Neural cell (in vitro differentiated cells): ENCODE measurements at regions not wholly inside any gene's neighbourhood (a gene's known extent, or its start where the extent isn't known, plus 50 kb on each side); places are given as distances from the start of the nearest gene placed in this dataset.

Experiments used
- H2AFZ ChIP-seq: fragments of 200-600, 300-800 bp; sonication (generic), shearing (Covaris generic); 2 replicates; pipeline ENCODE4 v1.6.0; 2014; ENCODE audit warnings: low read depth, mild to moderate bottlenecking, antibody characterized with exemption, low read length, moderate library complexity
- H3F3A ChIP-seq: fragments of 200-600 bp; shearing (Covaris generic); 2 replicates; pipeline ENCODE4 v1.6.1; 2016; ENCODE audit warnings: mild to moderate bottlenecking, moderate library complexity, mixed read lengths, antibody characterized with exemption, low read length; ENCODE audit not compliant: insufficient read depth, poor library complexity, severe bottlenecking
- H3K27ac ChIP-seq: fragments of 200-600, 300-800 bp; sonication (generic), shearing (Covaris generic); 2 replicates; pipeline ENCODE4 v1.5.1; 2014; ENCODE audit warnings: mild to moderate bottlenecking, low read length, moderate library complexity
- H3K27me3 ChIP-seq: fragments of 300-800, 200-600 bp; sonication (generic), shearing (Covaris generic); 2 replicates; pipeline ENCODE4 v1.6.0; 2014; ENCODE audit warnings: mild to moderate bottlenecking, low read depth, low read length, moderate library complexity; ENCODE audit not compliant: insufficient read depth
- H3K36me3 ChIP-seq: fragments of 300-800, 200-600 bp; sonication (generic), shearing (Covaris generic); 2 replicates; pipeline ENCODE4 v1.5.1; 2014; ENCODE audit warnings: mild to moderate bottlenecking, antibody characterized with exemption, low read length, moderate library complexity; ENCODE audit not compliant: insufficient read depth
- H3K4me2 ChIP-seq: fragments of 300-800, 200-600 bp; sonication (generic), shearing (Covaris generic); 2 replicates; pipeline ENCODE4 v1.6.0; 2014; ENCODE audit warnings: mild to moderate bottlenecking, low read length
- H3K4me3 ChIP-seq: fragments of 300-800, 200-600 bp; sonication (generic), shearing (Covaris generic); 2 replicates; pipeline ENCODE4 v1.5.1; 2014; ENCODE audit warnings: mild to moderate bottlenecking, low read length, moderate library complexity
- H3K79me2 ChIP-seq: fragments of 200-600 bp; shearing (Covaris generic); replicated peaks from 2 replicates; pipeline ENCODE4 v1.6.0; 2014; ENCODE audit warnings: mild to moderate bottlenecking, low read length, moderate library complexity; ENCODE audit not compliant: insufficient read depth
- H3K9ac ChIP-seq: fragments of 300-800, 200-600 bp; sonication (generic), shearing (Covaris generic); 2 replicates; pipeline ENCODE4 v1.6.1; 2016; ENCODE audit warnings: mild to moderate bottlenecking, low read length, mixed read lengths
- H3K9me2 ChIP-seq: fragments of 200-600 bp; shearing (Covaris generic); 2 replicates; pipeline ENCODE4 v1.6.1; 2016; ENCODE audit warnings: mild to moderate bottlenecking, low read length, mixed read lengths; ENCODE audit not compliant: insufficient read depth
- H3K9me3 ChIP-seq: fragments of 200-600, 300-800 bp; sonication (generic), shearing (Covaris generic); 2 replicates; pipeline ENCODE4 v1.6.1; 2016; ENCODE audit warnings: mild to moderate bottlenecking, mixed run types, low read length, moderate library complexity, mixed read lengths
- H4K20me1 ChIP-seq: fragments of 200-600 bp; shearing (Covaris generic); 2 replicates; pipeline ENCODE4 v1.6.1; 2016; ENCODE audit warnings: mild to moderate bottlenecking, mixed run types; ENCODE audit not compliant: insufficient read depth
- CTCF ChIP-seq: fragments of 450-650 bp; IDR thresholded peaks from 2 replicates; pipeline ENCODE4 v1.5.1; 2014; ENCODE audit warnings: antibody characterized with exemption, mild to moderate bottlenecking, moderate library complexity; ENCODE audit not compliant: poor library complexity, severe bottlenecking
- EP300 ChIP-seq: fragments of 450-650 bp; conservative IDR thresholded peaks from 2 replicates; pipeline ENCODE4 v1.6.1; 2014; ENCODE audit warnings: antibody characterized with exemption, mild to moderate bottlenecking, moderate library complexity; ENCODE audit not compliant: poor library complexity, severe bottlenecking
- EZH2 ChIP-seq: fragments of 200-600, 300-800 bp; shearing (Covaris generic), sonication (generic); IDR thresholded peaks from 2 replicates; pipeline ENCODE4 v1.6.1; 2014; ENCODE audit warnings: antibody characterized with exemption, low read length, borderline replicate concordance, mild to moderate bottlenecking; ENCODE audit not compliant: insufficient read depth, poor library complexity, severe bottlenecking
- MXI1 ChIP-seq: fragments of 450-650 bp; conservative IDR thresholded peaks from 2 replicates; pipeline ENCODE4 v1.6.1; 2014; ENCODE audit warnings: antibody characterized with exemption, mild to moderate bottlenecking; ENCODE audit not compliant: poor library complexity, severe bottlenecking
- POLR2AphosphoS5 ChIP-seq: IDR thresholded peaks from 2 replicates; pipeline ENCODE4 v1.6.1; 2012
- RAD21 ChIP-seq: fragments of 450-650 bp; conservative IDR thresholded peaks from 2 replicates; pipeline ENCODE4 v1.6.1; 2014; ENCODE audit warnings: antibody characterized with exemption, mild to moderate bottlenecking, moderate library complexity
- REST ChIP-seq: IDR thresholded peaks from 2 replicates; pipeline ENCODE4 v1.6.1; 2012; ENCODE audit warnings: borderline replicate concordance
- SMC3 ChIP-seq: fragments of 450-650 bp; conservative IDR thresholded peaks from 2 replicates; pipeline ENCODE4 v1.6.1; 2014; ENCODE audit warnings: antibody characterized with exemption, mild to moderate bottlenecking, moderate library complexity; ENCODE audit not compliant: poor library complexity
- TAF1 ChIP-seq: IDR thresholded peaks from 2 replicates; pipeline ENCODE4 v1.6.1; 2012; ENCODE audit warnings: low read depth

GRCh38 chr6:43995137-43995536, 132.1 kb downstream of the MRPL14 start:
- no peak overlapping the region for H3K27ac ChIP-seq
- H3K4me2 ChIP-seq, result no peak overlapping the region
- no peaks in the 10 kb centered on the region for H3K9me3 ChIP-seq
- no peaks in the 10 kb centered on the region for H3K27me3 ChIP-seq
- H3K4me3 ChIP-seq, result no peak overlapping the region
- no peaks in the 10 kb centered on the region for H3K79me2 ChIP-seq
- no peaks in the 10 kb centered on the region for H4K20me1 ChIP-seq
- no peaks in the 10 kb centered on the region for H3K9me2 ChIP-seq
- no peaks in the 10 kb centered on the region for H3K36me3 ChIP-seq
- H3F3A ChIP-seq, result no peaks in the 10 kb centered on the region
- no peak overlapping the region for H2AFZ ChIP-seq
- no peak overlapping the region for H3K9ac ChIP-seq
- TF ChIP-seq SMC3, result no peak
- TF ChIP-seq EP300, result no peak

GRCh38 chr6:43993881-43994523, 133.2 kb downstream of the MRPL14 start:
- no peak overlapping the region for H3K27ac ChIP-seq
- no peaks in the 10 kb centered on the region for H3K36me3 ChIP-seq
- no peaks in the 10 kb centered on the region for H3K79me2 ChIP-seq
- H3K9me2 ChIP-seq, result no peaks in the 10 kb centered on the region
- H3K4me2 ChIP-seq, result no peak overlapping the region
- no peak overlapping the region for H3K4me3 ChIP-seq
- no peaks in the 10 kb centered on the region for H3F3A ChIP-seq
- no peak overlapping the region for H3K9ac ChIP-seq
- H3K9me3 ChIP-seq, result no peaks in the 10 kb centered on the region
- no peak overlapping the region for H2AFZ ChIP-seq
- TF ChIP-seq EZH2 (no peak), MXI1 (no peak), CTCF (no peak), EP300 (no peak), SMC3 (no peak), POLR2AphosphoS5 (no peak), RAD21 (no peak), TAF1 (no peak), REST (no peak)
- H3K27me3 ChIP-seq, result no peaks in the 10 kb centered on the region
- H4K20me1 ChIP-seq, result no peaks in the 10 kb centered on the region
